Testis (tissue), 2 donors: ENCODE measurements at regions not wholly inside any gene's neighbourhood (a gene's known extent, or its start where the extent isn't known, plus 50 kb on each side); places are given as distances from the start of the nearest gene placed in this dataset.

Source experiments
- DNase-seq: peaks from one replicate; pipeline ENCODE4 v3.0.0-alpha.2; 2019
- H3K27ac ChIP-seq, 2 donors: fragments of 200-600 bp; sonication (generic); one replicate each; pipeline ENCODE4 v1.5.1; 2019
- H3K27me3 ChIP-seq: fragments of 200-600 bp; sonication (generic); one replicate; pipeline ENCODE4 v1.5.1; 2019
- H3K36me3 ChIP-seq: fragments of 200-600 bp; sonication (generic); one replicate; pipeline ENCODE4 v1.5.1; 2017; ENCODE audit warnings: low read depth; ENCODE audit errors: missing control alignments
- H3K4me1 ChIP-seq: fragments of 200-600 bp; sonication (generic); one replicate; pipeline ENCODE4 v1.5.1; 2019
- H3K4me3 ChIP-seq, 2 donors: fragments of 200-600 bp; sonication (generic); one replicate each; pipeline ENCODE4 v1.5.1; 2017 to 2019
- H3K9me3 ChIP-seq: fragments of 200-600 bp; sonication (generic); one replicate; pipeline ENCODE4 v1.5.1; 2017
- CTCF ChIP-seq, 3 experiments: fragments of 450-650 bp in 2 of 3; fragments of 200-600 bp in 1 of 3; sonication (generic) in 1 of 3; IDR thresholded peaks; one replicate each; pipeline ENCODE4 v1.5.1; 2016 to 2019; ENCODE audit warnings: antibody characterized with exemption in 3 of 3, mild to moderate bottlenecking in 2 of 3, moderate library complexity in 1 of 3
- POLR2A ChIP-seq: fragments of 450-650 bp; IDR thresholded peaks from one replicate; pipeline ENCODE4 v1.6.1; 2017; ENCODE audit warnings: antibody characterized with exemption, mild to moderate bottlenecking, moderate library complexity
- WGBS, 2 donors: methylation state at CpG; one replicate each; pipeline ENCODE4 v1.1.5; 2018; 5-methylcytosine and 5-hydroxymethylcytosine counted together
- intact Hi-C: fragments of 100-400 bp; cut with DNase I; formaldehyde crosslinking; loops from one replicate; pipeline ENCODE4 v1.15.1; 2023; ENCODE audit warnings: low total_unique reads

- Histone ChIP-seq H3K9me3 (no peaks in the 10 kb centered on the region), H3K4me1 (no peaks in the 10 kb centered on the region), H3K36me3 (no peaks in the 10 kb centered on the region), H3K27ac (no peak overlapping the region), H3K27me3 (no peaks in the 10 kb centered on the region), H3K4me3 (no peak overlapping the region)
- TF ChIP-seq POLR2A (no peak), CTCF (IDR thresholded peaks at IDR 0.05) (no peak)
- no peak for DNase-seq
- 63 to 82% methylated on average over 1 of the region's 1 CpG for WGBS, 2 donors
- intact Hi-C loops: no loop called here
These were observed 128.4 kb downstream of the BBS10 start for GRCh38 chr12:76219806-76220205.

DNA sequence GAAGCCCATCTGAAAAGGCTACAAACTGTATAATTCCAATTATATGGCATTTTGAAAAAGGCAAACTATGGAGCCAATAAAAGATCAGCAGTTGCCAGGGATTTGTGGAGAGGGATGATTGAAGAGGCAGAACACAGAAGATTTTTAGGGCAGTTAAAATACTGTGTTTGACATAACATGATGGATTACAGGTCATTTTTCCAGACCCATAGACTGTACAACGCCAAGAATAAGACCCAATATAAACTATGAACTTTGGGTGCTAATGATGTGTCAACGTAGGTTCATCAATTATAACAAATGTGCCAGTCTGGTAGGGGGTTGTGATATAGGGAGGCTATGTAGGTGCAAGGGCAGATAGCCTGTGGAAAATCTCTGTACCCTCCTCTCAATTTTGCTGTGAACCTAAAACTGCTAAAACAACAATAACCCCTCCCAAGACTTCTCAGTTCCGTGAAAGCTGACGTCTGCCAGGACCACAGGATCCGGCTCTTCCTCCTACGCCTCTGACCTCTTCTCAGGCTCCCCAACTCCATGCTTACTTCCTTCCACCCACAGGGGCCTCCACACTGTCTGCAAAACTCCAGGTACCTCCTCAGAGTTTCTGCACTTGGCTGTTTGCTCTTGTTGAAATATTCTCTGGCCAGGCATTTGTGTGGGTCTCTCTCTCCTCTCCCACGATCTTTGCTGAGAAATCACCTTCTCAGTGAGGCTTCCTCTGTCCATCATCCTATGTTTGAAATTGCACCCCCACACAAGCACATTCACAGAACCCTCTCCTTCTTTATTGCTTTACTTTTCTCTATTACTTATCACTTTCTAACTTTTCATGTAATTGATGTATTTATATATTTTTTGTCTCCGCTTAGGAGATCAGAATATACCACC, 131.4 kb downstream of the BBS10 start:
- no peak for DNase-seq
- H3K36me3 ChIP-seq: no peaks in the 10 kb centered on the region
- no peak overlapping the region for H3K27ac ChIP-seq
- no peaks in the 10 kb centered on the region for H3K9me3 ChIP-seq
- TF ChIP-seq POLR2A (no peak), CTCF (IDR thresholded peaks at IDR 0.05) (no peak)
- H3K27me3 ChIP-seq: no peaks in the 10 kb centered on the region
- intact Hi-C loops: no loop called here
- H3K4me1 ChIP-seq: no peaks in the 10 kb centered on the region
- 62 to 71% methylated on average over 8 of the region's 8 CpGs for WGBS, 2 donors
- no peak overlapping the region for H3K4me3 ChIP-seq

DNA sequence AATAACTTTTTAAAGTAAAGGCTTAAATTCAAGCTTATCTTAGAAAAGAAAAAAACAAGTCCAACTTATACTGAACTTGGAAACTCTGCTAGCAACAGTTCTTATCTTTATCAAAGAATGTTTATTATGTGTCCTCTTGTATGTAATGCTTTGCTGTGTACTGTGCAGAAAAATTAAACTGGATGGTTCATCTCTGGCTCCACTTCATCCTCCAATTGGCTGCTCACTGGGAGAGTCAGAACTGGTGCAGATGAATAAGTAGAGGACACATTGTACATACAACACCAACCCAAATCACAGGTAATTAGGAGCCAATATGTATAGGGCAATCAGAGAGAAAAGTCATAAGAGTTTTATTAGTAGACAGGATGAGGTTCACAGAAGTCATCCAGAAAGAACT, 123.6 kb upstream of the NAP1L1 start:
- Histone ChIP-seq H3K9me3 (no peaks in the 10 kb centered on the region), H3K36me3 (no peaks in the 10 kb centered on the region), H3K27me3 (no peaks in the 10 kb centered on the region), H3K4me3 (no peak overlapping the region), H3K4me1 (peaks cover 28% of the 10 kb centered on the region), H3K27ac (peak overlapping the region in 1 of 2 donors; percentile 74)
- DNase-seq: no peak
- TF ChIP-seq CTCF (IDR thresholded peaks at IDR 0.05) (no peak), POLR2A (no peak)
- intact Hi-C loops: no loop called here

- Histone ChIP-seq H3K4me1 (peaks cover 28% of the 10 kb centered on the region), H3K36me3 (no peaks in the 10 kb centered on the region), H3K27me3 (no peaks in the 10 kb centered on the region), H3K27ac (peak overlapping the region; percentile 34 to 74), H3K4me3 (no peak overlapping the region), H3K9me3 (no peaks in the 10 kb centered on the region)
- no peak for DNase-seq
- TF ChIP-seq POLR2A (no peak), CTCF (IDR thresholded peaks at IDR 0.05) (no peak)
- 67 to 71% methylated on average over 5 of the region's 5 CpGs for WGBS, 2 donors
- intact Hi-C loops: no loop called here
These were observed 122.2 kb upstream of the NAP1L1 start for GRCh38 chr12:76206677-76207072.
